ENCODE measurements at regions not wholly inside any gene's neighbourhood (a gene's known extent, or its start where the extent isn't known, plus 50 kb on each side); places are given as distances from the start of the nearest gene placed in this dataset.

DNA sequence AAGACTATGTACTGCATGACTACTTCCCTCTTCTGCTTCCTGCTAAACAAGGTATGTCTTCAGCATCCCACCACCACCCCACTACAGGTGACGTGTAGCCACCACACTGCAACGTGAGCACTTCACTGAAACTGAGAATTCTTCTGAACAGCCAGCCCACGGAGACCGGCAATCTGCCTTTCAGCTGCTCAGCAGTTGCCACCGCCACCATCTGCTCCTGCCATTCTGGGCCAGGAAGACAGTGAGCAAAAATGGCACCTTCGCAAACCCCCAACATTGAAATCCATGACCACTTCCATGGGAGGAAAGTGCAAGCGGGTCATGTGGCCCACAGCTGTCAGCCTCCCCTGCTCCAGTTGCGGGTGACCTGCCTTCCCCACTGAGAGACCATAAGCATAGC is 443.4 kb upstream of the ST8SIA4 start (continued):
- TF ChIP-seq FOXM1 (IDR thresholded peaks at IDR 0.05; ENCODE audit: low read depth): no peak
- TF ChIP-seq FOXM1 (CRISPR knock-in tag; IDR thresholded peaks at IDR 0.05; ENCODE audit: low read depth): no peak
- TF ChIP-seq MCM2 (IDR thresholded peaks at IDR 0.05; ENCODE audit: low read depth): no peak
- no peak for TF ChIP-seq ARHGAP35 (IDR thresholded peaks at IDR 0.05; ENCODE audit: partially characterized antibody)
- no peak for TF ChIP-seq ZNF23 (CRISPR knock-in tag; IDR thresholded peaks at IDR 0.05)
- no peak for TF ChIP-seq HNRNPH1 (optimal IDR thresholded peaks at IDR 0.05; ENCODE audit: low read depth, low read length)
- TF ChIP-seq GTF2E2 (tag; IDR thresholded peaks at IDR 0.05): no peak
- TF ChIP-seq, protein P1, sequence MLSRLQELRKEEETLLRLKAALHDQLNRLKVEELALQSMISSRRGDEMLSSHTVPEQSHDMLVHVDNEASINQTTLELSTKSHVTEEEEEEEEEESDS (CRISPR knock-in tag; IDR thresholded peaks at IDR 0.05): no peak

DNA sequence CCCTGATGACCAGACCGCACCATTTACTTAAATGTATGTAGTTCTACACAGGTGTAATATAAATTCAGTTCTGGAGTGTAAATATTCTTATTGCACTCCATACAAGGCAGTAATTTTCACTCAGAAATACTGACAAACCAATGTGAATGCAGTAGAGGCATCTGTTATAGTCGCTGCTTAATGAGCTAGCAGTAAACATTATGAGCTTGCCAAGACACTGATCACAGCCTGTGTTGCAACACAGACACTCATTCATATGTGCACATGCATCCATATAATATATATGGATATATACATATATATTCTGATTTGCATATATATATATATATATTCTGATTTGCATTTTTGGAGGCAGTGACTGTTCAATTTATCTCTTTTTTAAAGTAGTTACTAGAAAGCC is 435.1 kb upstream of the ST8SIA4 start:
- Histone ChIP-seq H3K9me1 (ENCODE audit: control insufficient read depth, insufficient read depth, low read length) (no peaks in the 10 kb centered on the region), H3K9ac (ENCODE audit: insufficient read depth in 1 of 2, low read depth in 2 of 2, low read length in 2 of 2) (no peak overlapping the region), H2AFZ (ENCODE audit: low read depth, low read length) (no peak overlapping the region), H3K4me1 (replicated peaks in 1 of 2; ENCODE audit: control insufficient read depth in 2 of 2, insufficient read depth in 2 of 2, low read length in 2 of 2) (no peaks in the 10 kb centered on the region), H4K20me1 (replicated peaks; ENCODE audit: control insufficient read depth, insufficient read depth, low read length) (no peaks in the 10 kb centered on the region), H3K27me3 (ENCODE audit: control insufficient read depth in 2 of 2, insufficient read depth in 2 of 2, low read length in 2 of 2) (no peaks in the 10 kb centered on the region), H3K4me2 (ENCODE audit: insufficient read depth, low read length) (no peak overlapping the region), H3K79me2 (ENCODE audit: control insufficient read depth, insufficient read depth, low read length) (no peaks in the 10 kb centered on the region), H3K9me3 (replicated peaks; ENCODE audit: control insufficient read depth, insufficient read depth, low read depth, low read length) (no peaks in the 10 kb centered on the region), H3K36me3 (ENCODE audit: control insufficient read depth, insufficient read depth, low read length) (no peaks in the 10 kb centered on the region), H3K4me3 (no peak overlapping the region), H3K27ac (ENCODE audit: extremely low read depth, low read depth, low read length) (no peak overlapping the region)
- WGBS (ENCODE audit: insufficient coverage, low coverage, missing lambda C conversion rate): 0% methylated on average over 2 of the region's 2 CpGs
- ATAC-seq (no peak), DNase-seq (ENCODE audit: extremely low read depth in 1 of 4, low spot score in 3 of 4) (no peak), FAIRE-seq (no peak)
- intact Hi-C loops (cut with micrococcal nuclease): no loop called here
- POLR2A ChIA-PET: no interaction called here
- TF ChIP-seq ZFPM2 (CRISPR knock-in tag; IDR thresholded peaks at IDR 0.05): no peak
- TF ChIP-seq, protein P2, sequence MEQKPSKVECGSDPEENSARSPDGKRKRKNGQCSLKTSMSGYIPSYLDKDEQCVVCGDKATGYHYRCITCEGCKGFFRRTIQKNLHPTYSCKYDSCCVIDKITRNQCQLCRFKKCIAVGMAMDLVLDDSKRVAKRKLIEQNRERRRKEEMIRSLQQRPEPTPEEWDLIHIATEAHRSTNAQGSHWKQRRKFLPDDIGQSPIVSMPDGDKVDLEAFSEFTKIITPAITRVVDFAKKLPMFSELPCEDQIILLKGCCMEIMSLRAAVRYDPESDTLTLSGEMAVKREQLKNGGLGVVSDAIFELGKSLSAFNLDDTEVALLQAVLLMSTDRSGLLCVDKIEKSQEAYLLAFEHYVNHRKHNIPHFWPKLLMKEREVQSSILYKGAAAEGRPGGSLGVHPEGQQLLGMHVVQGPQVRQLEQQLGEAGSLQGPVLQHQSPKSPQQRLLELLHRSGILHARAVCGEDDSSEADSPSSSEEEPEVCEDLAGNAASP (IDR thresholded peaks at IDR 0.05): no peak
- no peak for TF ChIP-seq STAG1 (CRISPR knock-in tag; IDR thresholded peaks at IDR 0.05; ENCODE audit: borderline replicate concordance)
- no peak for TF ChIP-seq ZFP1 (CRISPR knock-in tag; IDR thresholded peaks at IDR 0.05)
- TF ChIP-seq, protein P3, sequence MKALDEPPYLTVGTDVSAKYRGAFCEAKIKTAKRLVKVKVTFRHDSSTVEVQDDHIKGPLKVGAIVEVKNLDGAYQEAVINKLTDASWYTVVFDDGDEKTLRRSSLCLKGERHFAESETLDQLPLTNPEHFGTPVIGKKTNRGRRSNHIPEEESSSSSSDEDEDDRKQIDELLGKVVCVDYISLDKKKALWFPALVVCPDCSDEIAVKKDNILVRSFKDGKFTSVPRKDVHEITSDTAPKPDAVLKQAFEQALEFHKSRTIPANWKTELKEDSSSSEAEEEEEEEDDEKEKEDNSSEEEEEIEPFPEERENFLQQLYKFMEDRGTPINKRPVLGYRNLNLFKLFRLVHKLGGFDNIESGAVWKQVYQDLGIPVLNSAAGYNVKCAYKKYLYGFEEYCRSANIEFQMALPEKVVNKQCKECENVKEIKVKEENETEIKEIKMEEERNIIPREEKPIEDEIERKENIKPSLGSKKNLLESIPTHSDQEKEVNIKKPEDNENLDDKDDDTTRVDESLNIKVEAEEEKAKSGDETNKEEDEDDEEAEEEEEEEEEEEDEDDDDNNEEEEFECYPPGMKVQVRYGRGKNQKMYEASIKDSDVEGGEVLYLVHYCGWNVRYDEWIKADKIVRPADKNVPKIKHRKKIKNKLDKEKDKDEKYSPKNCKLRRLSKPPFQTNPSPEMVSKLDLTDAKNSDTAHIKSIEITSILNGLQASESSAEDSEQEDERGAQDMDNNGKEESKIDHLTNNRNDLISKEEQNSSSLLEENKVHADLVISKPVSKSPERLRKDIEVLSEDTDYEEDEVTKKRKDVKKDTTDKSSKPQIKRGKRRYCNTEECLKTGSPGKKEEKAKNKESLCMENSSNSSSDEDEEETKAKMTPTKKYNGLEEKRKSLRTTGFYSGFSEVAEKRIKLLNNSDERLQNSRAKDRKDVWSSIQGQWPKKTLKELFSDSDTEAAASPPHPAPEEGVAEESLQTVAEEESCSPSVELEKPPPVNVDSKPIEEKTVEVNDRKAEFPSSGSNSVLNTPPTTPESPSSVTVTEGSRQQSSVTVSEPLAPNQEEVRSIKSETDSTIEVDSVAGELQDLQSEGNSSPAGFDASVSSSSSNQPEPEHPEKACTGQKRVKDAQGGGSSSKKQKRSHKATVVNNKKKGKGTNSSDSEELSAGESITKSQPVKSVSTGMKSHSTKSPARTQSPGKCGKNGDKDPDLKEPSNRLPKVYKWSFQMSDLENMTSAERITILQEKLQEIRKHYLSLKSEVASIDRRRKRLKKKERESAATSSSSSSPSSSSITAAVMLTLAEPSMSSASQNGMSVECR (CRISPR knock-in tag; IDR thresholded peaks at IDR 0.05): no peak
- CTCF ChIA-PET (ENCODE audit: low intra/inter-chr PET ratio): no interaction called here
- in situ Hi-C loops (cut with MboI): no loop called here
- BruUV-seq (replicated peaks): no TSS peak

Measured in K562 (cell line).